OCI-LY3 (cell line): ENCODE measurements at regions not wholly inside any gene's neighbourhood (a gene's known extent, or its start where the extent isn't known, plus 50 kb on each side); places are given as distances from the start of the nearest gene placed in this dataset.

Source experiments
- H2AFZ ChIP-seq: fragments of 200-600, 300-600 bp; shearing (Covaris generic); 2 replicates; pipeline ENCODE4 v1.6.0; 2014; ENCODE audit warnings: antibody characterized with exemption, low read depth, low read length
- H3K27ac ChIP-seq: fragments of 200-600, 300-600 bp; sonication (generic); 2 replicates; pipeline ENCODE4 v1.5.1; 2014; ENCODE audit warnings: mild to moderate bottlenecking, low read length, moderate library complexity, mixed read lengths
- H3K27me3 ChIP-seq: fragments of 200-600, 300-600 bp; sonication (generic); 2 replicates; pipeline ENCODE4 v1.6.1; 2014; ENCODE audit warnings: low read depth, low read length, mixed read lengths
- H3K36me3 ChIP-seq: fragments of 200-600, 300-600 bp; sonication (generic); replicated peaks from 2 replicates; pipeline ENCODE3; 2014; ENCODE audit warnings: low read depth, low read length, mixed read lengths
- H3K4me1 ChIP-seq: fragments of 300-600, 200-600 bp; sonication (generic); 2 replicates; pipeline ENCODE4 v1.6.1; 2014; ENCODE audit warnings: low read length, mixed read lengths
- H3K4me2 ChIP-seq: fragments of 200-600, 300-600 bp; sonication (generic); 2 replicates; pipeline ENCODE4 v1.6.1; 2014; ENCODE audit warnings: low read length, mixed read lengths
- H3K4me3 ChIP-seq: fragments of 300-600, 200-600 bp; sonication (generic); 2 replicates; pipeline ENCODE4 v1.5.1; 2014; ENCODE audit warnings: antibody characterized with exemption, mild to moderate bottlenecking, low read length, moderate library complexity
- H3K79me2 ChIP-seq: fragments of 300-600, 200-600 bp; shearing (Covaris generic); 2 replicates; pipeline ENCODE4 v1.6.1; 2014; ENCODE audit warnings: mild to moderate bottlenecking, low read length, mixed read lengths
- H3K9ac ChIP-seq: fragments of 300-600, 200-600 bp; shearing (Covaris generic); 2 replicates; pipeline ENCODE4 v1.6.0; 2014; ENCODE audit warnings: mild to moderate bottlenecking, low read length, moderate library complexity
- H3K9me3 ChIP-seq: fragments of 200-600, 300-600 bp; shearing (Covaris generic); 2 replicates; pipeline ENCODE4 v1.6.1; 2014; ENCODE audit warnings: low read length, mixed read lengths; ENCODE audit not compliant: insufficient read depth
- H4K20me1 ChIP-seq: fragments of 200-600, 300-600 bp; sonication (generic); 2 replicates; pipeline ENCODE4 v1.6.1; 2016; ENCODE audit warnings: low read length, mixed read lengths; ENCODE audit not compliant: insufficient read depth
- CTCF ChIP-seq: fragments of 200-600, 300-600 bp; sonication (generic); IDR thresholded peaks from 2 replicates; pipeline ENCODE4 v1.5.1; 2014; ENCODE audit warnings: antibody characterized with exemption, low read length, low read depth
- EZH2phosphoT487 ChIP-seq: fragments of 200-600 bp; shearing (Covaris generic); IDR thresholded peaks from 2 replicates; pipeline ENCODE4 v1.6.1; 2018; ENCODE audit warnings: antibody characterized with exemption, mixed run types, low read depth

GRCh38 chrX:52261125-52261462 is 76.4 kb downstream of the MAGED4 start:
- no peaks in the 10 kb centered on the region for H3K27me3 ChIP-seq
- no peaks in the 10 kb centered on the region for H3K9me3 ChIP-seq
- peak overlapping the region; percentile 96 for H2AFZ ChIP-seq
- peak overlapping the region; percentile 91 for H3K4me3 ChIP-seq
- no peaks in the 10 kb centered on the region for H4K20me1 ChIP-seq
- H3K36me3 ChIP-seq: no peaks in the 10 kb centered on the region
- TF ChIP-seq CTCF (no peak), EZH2phosphoT487 (no peak)
- peaks cover 12% of the 10 kb centered on the region for H3K4me1 ChIP-seq
- peak overlapping the region; percentile 84; the same call in 1 of the 2 replicates for H3K27ac ChIP-seq
- H3K9ac ChIP-seq: peak overlapping the region; percentile 77
- H3K79me2 ChIP-seq: no peaks in the 10 kb centered on the region
- peak overlapping the region; percentile 91 for H3K4me2 ChIP-seq

GRCh38 chrX:52261463-52262194 is 76.9 kb downstream of the MAGED4 start:
- Histone ChIP-seq H4K20me1 (no peaks in the 10 kb centered on the region), H3K36me3 (no peaks in the 10 kb centered on the region), H3K4me3 (peak overlapping the region; percentile 91), H3K27ac (peak overlapping the region; percentile 84), H3K4me2 (peak overlapping the region; percentile 91), H3K9me3 (no peaks in the 10 kb centered on the region), H3K9ac (peak overlapping the region; percentile 77), H3K27me3 (no peaks in the 10 kb centered on the region), H3K79me2 (no peaks in the 10 kb centered on the region), H2AFZ (peak overlapping the region; percentile 96), H3K4me1 (peaks cover 12% of the 10 kb centered on the region)
- peak; percentile 95 for TF ChIP-seq CTCF
- no peak for TF ChIP-seq EZH2phosphoT487

GRCh38 chrX:52262195-52262546 is 77.5 kb downstream of the MAGED4 start:
- H3K4me2 ChIP-seq: peak overlapping the region; percentile 90
- peak overlapping the region; percentile 77 for H3K9ac ChIP-seq
- H4K20me1 ChIP-seq: no peaks in the 10 kb centered on the region
- H3K4me3 ChIP-seq: peak overlapping the region; percentile 91
- TF ChIP-seq CTCF (no peak), EZH2phosphoT487 (no peak)
- H3K9me3 ChIP-seq: no peaks in the 10 kb centered on the region
- H3K4me1 ChIP-seq: peaks cover 12% of the 10 kb centered on the region
- no peaks in the 10 kb centered on the region for H3K79me2 ChIP-seq
- H2AFZ ChIP-seq: peak overlapping the region; percentile 96; the same call in 1 of the 2 replicates
- H3K27me3 ChIP-seq: no peaks in the 10 kb centered on the region
- H3K36me3 ChIP-seq: no peaks in the 10 kb centered on the region
- peak overlapping the region; percentile 84; the same call in 1 of the 2 replicates for H3K27ac ChIP-seq

- Histone ChIP-seq H3K4me3 (no peak overlapping the region), H3K4me2 (no peak overlapping the region), H3K9ac (no peak overlapping the region), H2AFZ (no peak overlapping the region), H3K9me3 (no peaks in the 10 kb centered on the region), H3K27me3 (no peaks in the 10 kb centered on the region), H3K79me2 (no peaks in the 10 kb centered on the region), H4K20me1 (no peaks in the 10 kb centered on the region), H3K27ac (no peak overlapping the region), H3K36me3 (no peaks in the 10 kb centered on the region), H3K4me1 (peaks cover 12% of the 10 kb centered on the region)
- TF ChIP-seq EZH2phosphoT487 (no peak), CTCF (no peak)
Measured at GRCh38 chrX:52263417-52263816, 78.7 kb downstream of the MAGED4 start.
